OCI-LY3 (cell line): ENCODE measurements at regions not wholly inside any gene's neighbourhood (a gene's known extent, or its start where the extent isn't known, plus 50 kb on each side); places are given as distances from the start of the nearest gene placed in this dataset.
"Not testable (repeated sequence)": the region's sequence is repeated elsewhere in the genome, so short reads cannot be mapped to it uniquely, and the experiment has no call there.

Experiments used
- H2AFZ ChIP-seq: fragments of 200-600, 300-600 bp; shearing (Covaris generic); 2 replicates; pipeline ENCODE4 v1.6.0; 2014; ENCODE audit warnings: antibody characterized with exemption, low read depth, low read length
- H3K27ac ChIP-seq: fragments of 200-600, 300-600 bp; sonication (generic); 2 replicates; pipeline ENCODE4 v1.5.1; 2014; ENCODE audit warnings: mild to moderate bottlenecking, low read length, moderate library complexity, mixed read lengths
- H3K27me3 ChIP-seq: fragments of 200-600, 300-600 bp; sonication (generic); 2 replicates; pipeline ENCODE4 v1.6.1; 2014; ENCODE audit warnings: low read depth, low read length, mixed read lengths
- H3K36me3 ChIP-seq: fragments of 200-600, 300-600 bp; sonication (generic); replicated peaks from 2 replicates; pipeline ENCODE3; 2014; ENCODE audit warnings: low read depth, low read length, mixed read lengths
- H3K4me1 ChIP-seq: fragments of 300-600, 200-600 bp; sonication (generic); 2 replicates; pipeline ENCODE4 v1.6.1; 2014; ENCODE audit warnings: low read length, mixed read lengths
- H3K4me2 ChIP-seq: fragments of 200-600, 300-600 bp; sonication (generic); 2 replicates; pipeline ENCODE4 v1.6.1; 2014; ENCODE audit warnings: low read length, mixed read lengths
- H3K4me3 ChIP-seq: fragments of 300-600, 200-600 bp; sonication (generic); 2 replicates; pipeline ENCODE4 v1.5.1; 2014; ENCODE audit warnings: antibody characterized with exemption, mild to moderate bottlenecking, low read length, moderate library complexity
- H3K79me2 ChIP-seq: fragments of 300-600, 200-600 bp; shearing (Covaris generic); 2 replicates; pipeline ENCODE4 v1.6.1; 2014; ENCODE audit warnings: mild to moderate bottlenecking, low read length, mixed read lengths
- H3K9ac ChIP-seq: fragments of 300-600, 200-600 bp; shearing (Covaris generic); 2 replicates; pipeline ENCODE4 v1.6.0; 2014; ENCODE audit warnings: mild to moderate bottlenecking, low read length, moderate library complexity
- H3K9me3 ChIP-seq: fragments of 200-600, 300-600 bp; shearing (Covaris generic); 2 replicates; pipeline ENCODE4 v1.6.1; 2014; ENCODE audit warnings: low read length, mixed read lengths; ENCODE audit not compliant: insufficient read depth
- H4K20me1 ChIP-seq: fragments of 200-600, 300-600 bp; sonication (generic); 2 replicates; pipeline ENCODE4 v1.6.1; 2016; ENCODE audit warnings: low read length, mixed read lengths; ENCODE audit not compliant: insufficient read depth
- CTCF ChIP-seq: fragments of 200-600, 300-600 bp; sonication (generic); IDR thresholded peaks from 2 replicates; pipeline ENCODE4 v1.5.1; 2014; ENCODE audit warnings: antibody characterized with exemption, low read length, low read depth
- EZH2phosphoT487 ChIP-seq: fragments of 200-600 bp; shearing (Covaris generic); IDR thresholded peaks from 2 replicates; pipeline ENCODE4 v1.6.1; 2018; ENCODE audit warnings: antibody characterized with exemption, mixed run types, low read depth

- no peaks in the 10 kb centered on the region for H4K20me1 ChIP-seq
- H3K9me3 ChIP-seq: peaks cover 4% of the 10 kb centered on the region
- no peak overlapping the region for H3K9ac ChIP-seq
- no peak overlapping the region for H2AFZ ChIP-seq
- no peak for TF ChIP-seq CTCF
- TF ChIP-seq EZH2phosphoT487: no peak
- H3K27ac ChIP-seq: no peak overlapping the region
- no peaks in the 10 kb centered on the region for H3K36me3 ChIP-seq
- no peak overlapping the region for H3K4me2 ChIP-seq
- H3K4me1 ChIP-seq: no peaks in the 10 kb centered on the region
- H3K4me3 ChIP-seq: no peak overlapping the region
- H3K27me3 ChIP-seq: peaks cover 19% of the 10 kb centered on the region
- H3K79me2 ChIP-seq: no peaks in the 10 kb centered on the region
Measured at GRCh38 chr12:124140944-124141486, 153.9 kb upstream of the RFLNA start.

- not testable (repeated sequence) for H3K27ac ChIP-seq, H3K79me2 ChIP-seq
Measured at GRCh38 chr12:124141611-124142010, 153.3 kb upstream of the RFLNA start.

GRCh38 chr12:124142395-124143035 lies 152.4 kb upstream of the RFLNA start:
- Histone ChIP-seq H2AFZ (no peak overlapping the region), H4K20me1 (no peaks in the 10 kb centered on the region), H3K9me3 (peaks cover 4% of the 10 kb centered on the region), H3K79me2 (no peaks in the 10 kb centered on the region), H3K4me2 (no peak overlapping the region), H3K4me1 (peaks cover 6% of the 10 kb centered on the region), H3K9ac (no peak overlapping the region), H3K27me3 (peaks cover 19% of the 10 kb centered on the region), H3K27ac (no peak overlapping the region), H3K4me3 (no peak overlapping the region), H3K36me3 (no peaks in the 10 kb centered on the region)
- no peak for TF ChIP-seq EZH2phosphoT487

More at GRCh38 chr12:124141611-124142010, 153.3 kb upstream of the RFLNA start:
- H3K27me3 ChIP-seq: peaks cover 19% of the 10 kb centered on the region
- H3K4me2 ChIP-seq, H3K36me3 ChIP-seq, H4K20me1 ChIP-seq, H3K4me3 ChIP-seq, H3K9me3 ChIP-seq, H3K4me1 ChIP-seq, H3K9ac ChIP-seq, H2AFZ ChIP-seq: not testable (repeated sequence)

- TF ChIP-seq CTCF (no peak), EZH2phosphoT487 (no peak)
- Histone ChIP-seq H3K27me3 (peaks cover 10% of the 10 kb centered on the region), H3K4me1 (peaks cover 13% of the 10 kb centered on the region), H3K9me3 (peaks cover 4% of the 10 kb centered on the region), H3K4me3 (no peak overlapping the region), H2AFZ (no peak overlapping the region), H3K9ac (no peak overlapping the region), H3K27ac (no peak overlapping the region), H3K4me2 (no peak overlapping the region), H4K20me1 (no peaks in the 10 kb centered on the region), H3K36me3 (no peaks in the 10 kb centered on the region), H3K79me2 (no peaks in the 10 kb centered on the region)
Measured at GRCh38 chr12:124143726-124144125, 151.2 kb upstream of the RFLNA start.

GRCh38 chr12:124144531-124145194 lies 150.2 kb upstream of the RFLNA start:
- TF ChIP-seq CTCF (no peak), EZH2phosphoT487 (no peak)
- Histone ChIP-seq H3K4me1 (peaks cover 13% of the 10 kb centered on the region), H3K4me2 (no peak overlapping the region), H2AFZ (no peak overlapping the region), H4K20me1 (no peaks in the 10 kb centered on the region), H3K27ac (no peak overlapping the region), H3K79me2 (no peaks in the 10 kb centered on the region), H3K9ac (no peak overlapping the region), H3K27me3 (peaks cover 9% of the 10 kb centered on the region; the same call in 1 of the 2 replicates), H3K4me3 (no peak overlapping the region), H3K36me3 (no peaks in the 10 kb centered on the region), H3K9me3 (peaks cover 4% of the 10 kb centered on the region)
